ENCODE measurements at regions not wholly inside any gene's neighbourhood (a gene's known extent, or its start where the extent isn't known, plus 50 kb on each side); places are given as distances from the start of the nearest gene placed in this dataset.
"Not testable (repeated sequence)": the region's sequence is repeated elsewhere in the genome, so short reads cannot be mapped to it uniquely, and the experiment has no call there.

- DNase-seq = not testable (repeated sequence)
These were observed 98.7 kb upstream of the RRN3 start for GRCh38 chr16:15192813-15193212.

GRCh38 chr16:15192197-15192596 is 98.1 kb upstream of the RRN3 start:
- DNase-seq = not testable (repeated sequence)

- DNase-seq = not testable (repeated sequence)
These were observed 95.4 kb upstream of the RRN3 start for GRCh38 chr16:15189478-15189877.
